B cell (primary cell): ENCODE measurements at regions not wholly inside any gene's neighbourhood (a gene's known extent, or its start where the extent isn't known, plus 50 kb on each side); places are given as distances from the start of the nearest gene placed in this dataset.

ENCODE experiments used
- ATAC-seq: fragments of 200-7000 bp; cut with Tn5 transposase; one replicate; pipeline ENCODE4 v1.10.0; 2021; ENCODE audit warnings: low read depth, mild to moderate bottlenecking, moderate number of reproducible peaks, moderate library complexity
- CTCF ChIA-PET: fragments of 350-600 bp; sonication (Branson Sonifier 250); formaldehyde crosslinking; loops from one replicate; lab custom pipeline; 2021; ENCODE audit warnings: antibody characterized with exemption, inconsistent platforms; lab: Charles Lee
- POLR2A ChIA-PET: fragments of 350-600 bp; sonication (Branson Sonifier 250); formaldehyde crosslinking; loops from one replicate; lab custom pipeline; 2021; ENCODE audit warnings: antibody characterized with exemption; lab: Charles Lee
- DNase-seq: peaks from one replicate; pipeline ENCODE4 v3.0.0; 2013
- H2AFZ ChIP-seq: 2 replicates; pipeline ENCODE4 v1.6.1; 2012; ENCODE audit warnings: mild to moderate bottlenecking, low read depth, low read length; ENCODE audit not compliant: insufficient read depth, poor library complexity, severe bottlenecking
- H3K27ac ChIP-seq, 2 donors: 1 replicate in 1 of 2; 2 replicates in 1 of 2; pipeline ENCODE4 v1.5.1; 2012 to 2013; ENCODE audit warnings: low read length in 2 of 2, mild to moderate bottlenecking in 2 of 2, moderate library complexity in 1 of 2
- H3K27me3 ChIP-seq, 4 experiments: fragments of 200-600 bp in 1 of 4; sonication (generic) in 1 of 4; replicated peaks in 1 of 4; 1 replicate in 2 of 4; 2 replicates in 2 of 4; pipeline versions ENCODE4 v1.6.1 to v1.7.0; 2013 to 2016; ENCODE audit warnings: low read length in 3 of 4, mild to moderate bottlenecking in 2 of 4, mixed read lengths in 1 of 4, moderate library complexity in 1 of 4; ENCODE audit not compliant: insufficient read depth in 4 of 4, control insufficient read depth in 3 of 4; ENCODE audit errors: control extremely low read depth in 1 of 4
- H3K36me3 ChIP-seq, 2 experiments: replicated peaks in 1 of 2; 1 replicate in 1 of 2; 2 replicates in 1 of 2; pipeline versions ENCODE4 v1.6.1 to v1.7.1; 2013; ENCODE audit warnings: low read length in 1 of 2; ENCODE audit not compliant: insufficient read depth in 2 of 2, control insufficient read depth in 1 of 2; ENCODE audit errors: control extremely low read depth in 1 of 2, extremely low read depth in 1 of 2
- H3K4me1 ChIP-seq, 2 donors: fragments of 200-600 bp in 1 of 2; sonication (generic) in 1 of 2; 1 replicate in 1 of 2; 2 replicates in 1 of 2; pipeline versions ENCODE4 v1.5.1 to v1.6.1; 2013 to 2017; ENCODE audit warnings: low read length in 2 of 2; ENCODE audit not compliant: control insufficient read depth in 2 of 2, insufficient read depth in 2 of 2
- H3K4me2 ChIP-seq: replicated peaks from 2 replicates; pipeline ENCODE3; 2012; ENCODE audit warnings: mild to moderate bottlenecking, low read depth, low read length; ENCODE audit not compliant: poor library complexity, severe bottlenecking
- H3K4me3 ChIP-seq, 5 experiments: fragments of 200-600 bp in 1 of 5; sonication (generic) in 1 of 5; 1 replicate in 3 of 5; 2 replicates in 2 of 5; pipeline versions ENCODE4 v1.5.1 to v1.7.0; 2011 to 2016; ENCODE audit warnings: low read length in 4 of 5, mild to moderate bottlenecking in 4 of 5, low read depth in 2 of 5, control low read depth in 1 of 5, moderate library complexity in 1 of 5; ENCODE audit not compliant: insufficient read depth in 1 of 5; ENCODE audit errors: control extremely low read depth in 1 of 5, extremely low read depth in 1 of 5
- H3K79me2 ChIP-seq: fragments of 200-600 bp; sonication (generic); one replicate; pipeline ENCODE4 v1.6.0; 2016; ENCODE audit warnings: low read length; ENCODE audit not compliant: control insufficient read depth, insufficient read depth
- H3K9ac ChIP-seq: fragments of 200-600 bp; sonication (generic); 2 replicates; pipeline ENCODE4 v1.6.1; 2017; ENCODE audit warnings: mild to moderate bottlenecking, low read length, moderate library complexity
- H3K9me3 ChIP-seq, 3 donors: one replicate each; pipeline versions ENCODE4 v1.6.1 to v1.7.1; 2013; ENCODE audit warnings: low read length in 2 of 3; ENCODE audit not compliant: control insufficient read depth in 2 of 3, insufficient read depth in 1 of 3; ENCODE audit errors: control extremely low read depth in 1 of 3
- H4K20me1 ChIP-seq: 2 replicates; pipeline ENCODE4 v1.6.0; 2012; ENCODE audit warnings: mild to moderate bottlenecking, low read length; ENCODE audit not compliant: insufficient read depth, control insufficient read depth, poor library complexity, severe bottlenecking
- H3K27ac Mint-ChIP-seq: one replicate; pipeline ENCODE4 v1.8.0; 2021; ENCODE audit warnings: mixed read lengths
- H3K27me3 Mint-ChIP-seq: one replicate; pipeline ENCODE4 v1.8.0; 2021; ENCODE audit warnings: mixed read lengths
- H3K4me1 Mint-ChIP-seq: one replicate; pipeline ENCODE4 v1.8.0; 2021; ENCODE audit warnings: mixed read lengths
- H3K4me3 Mint-ChIP-seq: one replicate; pipeline ENCODE4 v1.8.0; 2021; ENCODE audit warnings: mixed read lengths
- H3K9me3 Mint-ChIP-seq: one replicate; pipeline ENCODE4 v1.8.0; 2022; ENCODE audit warnings: mixed read lengths; ENCODE audit not compliant: insufficient read depth
- EZH2 ChIP-seq: IDR thresholded peaks from 2 replicates; pipeline ENCODE4 v1.6.1; 2012; ENCODE audit warnings: borderline replicate concordance, low read depth, mild to moderate bottlenecking, moderate library complexity, low read length; ENCODE audit not compliant: insufficient read depth, poor library complexity, severe bottlenecking
- WGBS: methylation state at CpG from one replicate; pipeline ENCODE4 v1.1.5; 2013; ENCODE audit warnings: missing lambda C conversion rate; ENCODE audit not compliant: insufficient coverage; 5-methylcytosine and 5-hydroxymethylcytosine counted together
- intact Hi-C: fragments of 100-400 bp; cut with micrococcal nuclease; formaldehyde crosslinking; loops from one replicate; pipeline ENCODE4 v1.10.0; 2022
- TF ChIP-seq, protein P1 (sequence below): fragments of 200-600 bp; IDR thresholded peaks from one replicate; pipeline ENCODE4 v1.8.0; 2022; ENCODE audit warnings: antibody characterized with exemption, mild to moderate bottlenecking

DNA sequence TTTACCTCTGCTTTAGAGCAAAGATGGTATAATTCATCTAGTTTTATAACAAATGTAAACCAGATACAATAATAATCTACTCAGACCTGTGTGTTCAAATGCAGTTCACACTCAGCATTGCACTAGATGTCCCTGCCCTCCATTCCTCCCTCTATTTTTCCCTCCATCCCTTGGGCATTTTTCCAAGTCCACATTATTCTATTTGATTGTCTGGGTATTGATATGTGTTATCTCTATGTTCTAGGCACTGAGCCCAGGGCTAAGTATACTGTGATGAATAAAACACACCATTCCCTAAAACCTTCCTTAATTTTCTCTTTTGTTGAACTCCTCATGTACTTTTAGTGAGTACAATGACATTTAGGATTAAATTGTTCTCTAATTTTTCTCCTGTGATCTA lies 66.2 kb upstream of the HMCN1 start:
- ChIA-PET CTCF (interaction anchor here (1.2 kb wide), 1 partner anchor 72 kb away, joined by 3 read pairs; no protein-coding TSS in a partner anchor), POLR2A (no interaction called here)
- no peaks in the 10 kb centered on the region for H3K9me3 Mint-ChIP-seq
- Histone ChIP-seq H3K4me3 (no peak overlapping the region), H2AFZ (no peak overlapping the region), H3K9me3 (peaks cover 0 to 9% (median 0%) of the 10 kb centered on the region in 3 donors), H3K4me1 (peaks cover 6 to 9% of the 10 kb centered on the region in 2 donors), H3K36me3 (no peaks in the 10 kb centered on the region), H3K27me3 (no peaks in the 10 kb centered on the region), H3K27ac (no peak overlapping the region), H3K9ac (no peak overlapping the region), H3K79me2 (no peaks in the 10 kb centered on the region), H3K4me2 (no peak overlapping the region), H4K20me1 (no peaks in the 10 kb centered on the region)
- H3K4me1 Mint-ChIP-seq = peaks cover 12% of the 10 kb centered on the region
- no peak for DNase-seq
- no peak for ATAC-seq
- H3K27me3 Mint-ChIP-seq = no peaks in the 10 kb centered on the region
- no peak overlapping the region for H3K4me3 Mint-ChIP-seq
- intact Hi-C loops = no loop called here
- TF ChIP-seq, protein P1, sequence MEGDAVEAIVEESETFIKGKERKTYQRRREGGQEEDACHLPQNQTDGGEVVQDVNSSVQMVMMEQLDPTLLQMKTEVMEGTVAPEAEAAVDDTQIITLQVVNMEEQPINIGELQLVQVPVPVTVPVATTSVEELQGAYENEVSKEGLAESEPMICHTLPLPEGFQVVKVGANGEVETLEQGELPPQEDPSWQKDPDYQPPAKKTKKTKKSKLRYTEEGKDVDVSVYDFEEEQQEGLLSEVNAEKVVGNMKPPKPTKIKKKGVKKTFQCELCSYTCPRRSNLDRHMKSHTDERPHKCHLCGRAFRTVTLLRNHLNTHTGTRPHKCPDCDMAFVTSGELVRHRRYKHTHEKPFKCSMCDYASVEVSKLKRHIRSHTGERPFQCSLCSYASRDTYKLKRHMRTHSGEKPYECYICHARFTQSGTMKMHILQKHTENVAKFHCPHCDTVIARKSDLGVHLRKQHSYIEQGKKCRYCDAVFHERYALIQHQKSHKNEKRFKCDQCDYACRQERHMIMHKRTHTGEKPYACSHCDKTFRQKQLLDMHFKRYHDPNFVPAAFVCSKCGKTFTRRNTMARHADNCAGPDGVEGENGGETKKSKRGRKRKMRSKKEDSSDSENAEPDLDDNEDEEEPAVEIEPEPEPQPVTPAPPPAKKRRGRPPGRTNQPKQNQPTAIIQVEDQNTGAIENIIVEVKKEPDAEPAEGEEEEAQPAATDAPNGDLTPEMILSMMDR = no peak
- no peak for TF ChIP-seq EZH2
- no peak overlapping the region for H3K27ac Mint-ChIP-seq

DNA sequence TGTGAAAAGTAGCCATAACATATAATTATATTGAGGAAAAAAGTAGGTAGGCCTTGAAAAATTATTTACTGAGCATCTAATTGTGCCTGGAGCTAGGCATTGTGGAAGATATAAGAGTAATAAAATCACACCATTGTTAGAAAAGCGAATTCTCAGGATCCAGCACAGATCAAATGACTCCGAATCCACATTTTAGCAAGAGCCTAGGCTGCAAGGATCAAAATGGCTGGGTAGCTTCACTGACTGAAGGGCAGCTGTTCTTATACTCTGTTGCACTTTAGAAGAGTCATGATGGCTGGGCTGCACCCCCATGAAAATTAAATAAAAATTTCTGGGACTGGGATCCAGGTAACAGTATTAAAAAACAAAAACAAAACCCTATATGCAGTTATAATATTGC lies 67.6 kb upstream of the HMCN1 start:
- Histone ChIP-seq H3K36me3 (no peaks in the 10 kb centered on the region), H3K9me3 (peaks cover 0 to 9% (median 0%) of the 10 kb centered on the region in 3 donors), H4K20me1 (no peaks in the 10 kb centered on the region), H3K4me1 (peaks cover 5 to 9% of the 10 kb centered on the region in 2 donors), H3K4me3 (no peak overlapping the region), H3K4me2 (no peak overlapping the region), H3K27ac (no peak overlapping the region), H3K27me3 (no peaks in the 10 kb centered on the region), H3K9ac (no peak overlapping the region), H2AFZ (no peak overlapping the region), H3K79me2 (no peaks in the 10 kb centered on the region)
- intact Hi-C loops = no loop called here
- H3K9me3 Mint-ChIP-seq = no peaks in the 10 kb centered on the region
- WGBS = 100% methylated on average over 1 of the region's 2 CpGs
- ATAC-seq (no peak), DNase-seq (no peak)
- H3K4me1 Mint-ChIP-seq = peaks cover 13% of the 10 kb centered on the region
- ChIA-PET CTCF (interaction anchor here (0.7 to 0.9 kb wide), 3 partner anchors 71 to 497 kb away, joined by 3 to 5 read pairs (median 3); no protein-coding TSS in a partner anchor), POLR2A (no interaction called here)
- TF ChIP-seq, protein P1 = no peak
- TF ChIP-seq EZH2 = no peak
- H3K4me3 Mint-ChIP-seq = no peak overlapping the region
- no peak overlapping the region for H3K27ac Mint-ChIP-seq
- no peaks in the 10 kb centered on the region for H3K27me3 Mint-ChIP-seq
